ENCODE measurements at regions not wholly inside any gene's neighbourhood (a gene's known extent, or its start where the extent isn't known, plus 50 kb on each side); places are given as distances from the start of the nearest gene placed in this dataset.

- Histone ChIP-seq H3K9me3 (no peaks in the 10 kb centered on the region), H3K4me1 (peaks cover 0 to 11% (median 5%) of the 10 kb centered on the region in 4 donors), H3K27me3 (no peaks in the 10 kb centered on the region), H3K27ac (no peak overlapping the region), H3K4me3 (no peak overlapping the region), H3K36me3 (no peaks in the 10 kb centered on the region)
- intact Hi-C loops (cut with DNase I; ENCODE audit: low total_unique reads) (no loop called here), in situ Hi-C loops (cut with MboI; ENCODE audit: low pct_ligation_motif_present in 1 of 4, low pct_unique_long_range_greater_than_20kb in 1 of 4, low sequenced_read_pairs in 3 of 4) (no loop called here)
- no peak for TF ChIP-seq POLR2AphosphoS5 (IDR thresholded peaks at IDR 0.05)
- no peak for TF ChIP-seq EP300 (IDR thresholded peaks at IDR 0.05; ENCODE audit: low read depth)
- no peak for TF ChIP-seq CTCF (IDR thresholded peaks at IDR 0.05)
- TF ChIP-seq POLR2A (IDR thresholded peaks at IDR 0.05), result no peak
- WGBS, 2 donors (ENCODE audit: low coverage in 1 of 2), result 76% methylated on average over 6 of the region's 6 CpGs; no CpG with 5 or more reads in 1 of the 2 donors
- no peak for DNase-seq
These were observed 50.3 kb downstream of the SHANK2 start for GRCh38 chr11:71201936-71202597.

GRCh38 chr11:71201231-71201630 lies 51.1 kb downstream of the SHANK2 start:
- Histone ChIP-seq H3K36me3 (no peaks in the 10 kb centered on the region), H3K27ac (no peak overlapping the region), H3K4me1 (peaks cover 0 to 5% (median 0%) of the 10 kb centered on the region in 4 donors), H3K27me3 (no peaks in the 10 kb centered on the region), H3K9me3 (no peaks in the 10 kb centered on the region), H3K4me3 (no peak overlapping the region)
- intact Hi-C loops (cut with DNase I; ENCODE audit: low total_unique reads), result no loop called here
- TF ChIP-seq POLR2AphosphoS5 (IDR thresholded peaks at IDR 0.05), result no peak
- no peak for TF ChIP-seq CTCF (IDR thresholded peaks at IDR 0.05)
- TF ChIP-seq POLR2A (IDR thresholded peaks at IDR 0.05), result no peak
- TF ChIP-seq EP300 (IDR thresholded peaks at IDR 0.05; ENCODE audit: low read depth), result no peak
- WGBS, 2 donors (ENCODE audit: low coverage in 1 of 2), result 91% methylated on average over 20 of the region's 20 CpGs; no CpG with 5 or more reads in 1 of the 2 donors
- in situ Hi-C loops (cut with MboI; ENCODE audit: low pct_ligation_motif_present in 1 of 4, low pct_unique_long_range_greater_than_20kb in 1 of 4, low sequenced_read_pairs in 3 of 4), result no loop called here
- no peak for DNase-seq

DNA sequence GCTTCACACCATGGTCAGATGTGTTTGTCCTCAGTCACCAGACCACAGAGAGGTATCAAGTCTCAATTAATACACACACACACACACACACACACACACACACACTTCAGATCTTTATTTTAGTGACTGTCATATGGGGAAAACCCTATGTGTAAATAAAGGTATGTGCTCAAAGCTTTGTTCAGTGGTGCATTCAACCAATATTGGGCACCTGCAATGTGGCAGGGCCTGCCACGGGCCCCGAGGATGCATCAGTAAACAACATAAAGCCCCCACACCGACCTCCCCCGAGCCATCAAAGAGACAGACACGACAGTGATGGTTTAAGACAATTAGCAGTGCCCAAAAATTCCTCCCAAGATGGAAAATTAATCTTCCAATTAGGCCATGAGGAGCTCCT lies 51.6 kb downstream of the SHANK2 start:
- in situ Hi-C loops (cut with MboI; ENCODE audit: low pct_ligation_motif_present in 1 of 4, low pct_unique_long_range_greater_than_20kb in 1 of 4, low sequenced_read_pairs in 3 of 4) (no loop called here), intact Hi-C loops (cut with DNase I; ENCODE audit: low total_unique reads) (no loop called here)
- H3K4me1 ChIP-seq, result peaks cover 0 to under 1% (median 0%) of the 10 kb centered on the region in 4 donors
- 86% methylated on average over 5 of the region's 5 CpGs; no CpG with 5 or more reads in 1 of the 2 donors for WGBS, 2 donors (ENCODE audit: low coverage in 1 of 2)
- no peaks in the 10 kb centered on the region for H3K9me3 ChIP-seq
- H3K4me3 ChIP-seq, result no peak overlapping the region
- no peak overlapping the region for H3K27ac ChIP-seq
- H3K27me3 ChIP-seq, result no peaks in the 10 kb centered on the region
- no peaks in the 10 kb centered on the region for H3K36me3 ChIP-seq
- DNase-seq, result no peak
- TF ChIP-seq POLR2AphosphoS5 (IDR thresholded peaks at IDR 0.05) (no peak), EP300 (IDR thresholded peaks at IDR 0.05; ENCODE audit: low read depth) (no peak), POLR2A (IDR thresholded peaks at IDR 0.05) (no peak), CTCF (IDR thresholded peaks at IDR 0.05) (no peak)

GRCh38 chr11:71200172-71200716 lies 52.1 kb downstream of the SHANK2 start:
- WGBS, 2 donors (ENCODE audit: low coverage in 1 of 2), result 80 to 87% methylated on average over 6 to 9 of the region's 9 CpGs
- Histone ChIP-seq H3K4me3 (no peak overlapping the region), H3K4me1 (no peaks in the 10 kb centered on the region), H3K9me3 (no peaks in the 10 kb centered on the region), H3K27ac (no peak overlapping the region), H3K27me3 (no peaks in the 10 kb centered on the region), H3K36me3 (no peaks in the 10 kb centered on the region)
- DNase-seq, result no peak
- in situ Hi-C loops (cut with MboI; ENCODE audit: low pct_ligation_motif_present in 1 of 4, low pct_unique_long_range_greater_than_20kb in 1 of 4, low sequenced_read_pairs in 3 of 4) (no loop called here), intact Hi-C loops (cut with DNase I; ENCODE audit: low total_unique reads) (no loop called here)
- TF ChIP-seq EP300 (IDR thresholded peaks at IDR 0.05; ENCODE audit: low read depth) (no peak), POLR2AphosphoS5 (IDR thresholded peaks at IDR 0.05) (no peak), POLR2A (IDR thresholded peaks at IDR 0.05) (no peak), CTCF (IDR thresholded peaks at IDR 0.05) (no peak)

Measured in transverse colon (tissue), 4 donors.